AG10803 (cell line): ENCODE measurements at regions not wholly inside any gene's neighbourhood (a gene's known extent, or its start where the extent isn't known, plus 50 kb on each side); places are given as distances from the start of the nearest gene placed in this dataset.

ENCODE experiments used
- DNase-seq: peaks from one replicate; pipeline ENCODE4 v3.0.0; 2010; ENCODE audit warnings: low read depth
- H3K4me3 ChIP-seq: 2 replicates; pipeline ENCODE4 v1.5.1; 2011; ENCODE audit warnings: mild to moderate bottlenecking, low read length, control low read depth
- CTCF ChIP-seq: conservative IDR thresholded peaks from 2 replicates; pipeline ENCODE4 v1.5.1; 2011; ENCODE audit warnings: mild to moderate bottlenecking, low read length, control low read depth, inconsistent platforms

- no peak for TF ChIP-seq CTCF
- no peak overlapping the region for H3K4me3 ChIP-seq
- DNase-seq: no peak
These were observed 92.7 kb upstream of the TCF21 start for GRCh38 chr6:133796235-133796634.

GRCh38 chr6:133799043-133799442, 89.9 kb upstream of the TCF21 start:
- no peak overlapping the region for H3K4me3 ChIP-seq
- DNase-seq: no peak
- no peak for TF ChIP-seq CTCF

GRCh38 chr6:133802861-133803260, 86.1 kb upstream of the TCF21 start:
- no peak for TF ChIP-seq CTCF
- no peak overlapping the region for H3K4me3 ChIP-seq
- DNase-seq: peak; percentile 53

GRCh38 chr6:133804265-133804664, 84.6 kb upstream of the TCF21 start:
- H3K4me3 ChIP-seq: no peak overlapping the region
- DNase-seq: peak; percentile 44
- TF ChIP-seq CTCF: no peak

GRCh38 chr6:133805876-133806275, 83.0 kb upstream of the TCF21 start:
- DNase-seq: no peak
- no peak overlapping the region for H3K4me3 ChIP-seq
- TF ChIP-seq CTCF: no peak

GRCh38 chr6:133806382-133807140, 82.4 kb upstream of the TCF21 start:
- DNase-seq: no peak
- TF ChIP-seq CTCF: no peak
- H3K4me3 ChIP-seq: no peak overlapping the region

- no peak overlapping the region for H3K4me3 ChIP-seq
- TF ChIP-seq CTCF: no peak
- no peak for DNase-seq
These were observed 81.4 kb upstream of the TCF21 start for GRCh38 chr6:133807501-133807900.
